GM13977 (cell line): ENCODE measurements at regions not wholly inside any gene's neighbourhood (a gene's known extent, or its start where the extent isn't known, plus 50 kb on each side); places are given as distances from the start of the nearest gene placed in this dataset.

Experiments
- DNase-seq: peaks from one replicate; pipeline ENCODE4 v3.0.0; 2012; ENCODE audit warnings: low spot score
- in situ Hi-C: fragments of 300-500 bp; cut with MboI; formaldehyde crosslinking; loops from one replicate; pipeline ENCODE4 v1.12.0; 2022; ENCODE audit warnings: low sequenced_read_pairs, low pct_unique_long_range_greater_than_20kb, mixed read lengths, inconsistent platforms; ENCODE audit not compliant: unreplicated experiment
- TF ChIP-seq, protein P1 (sequence below): IDR thresholded peaks from 2 replicates; pipeline ENCODE4 v1.5.1; 2012; ENCODE audit warnings: mild to moderate bottlenecking, control low read depth; ENCODE audit not compliant: insufficient read depth; ENCODE audit errors: extremely low read depth, missing control alignments

DNA sequence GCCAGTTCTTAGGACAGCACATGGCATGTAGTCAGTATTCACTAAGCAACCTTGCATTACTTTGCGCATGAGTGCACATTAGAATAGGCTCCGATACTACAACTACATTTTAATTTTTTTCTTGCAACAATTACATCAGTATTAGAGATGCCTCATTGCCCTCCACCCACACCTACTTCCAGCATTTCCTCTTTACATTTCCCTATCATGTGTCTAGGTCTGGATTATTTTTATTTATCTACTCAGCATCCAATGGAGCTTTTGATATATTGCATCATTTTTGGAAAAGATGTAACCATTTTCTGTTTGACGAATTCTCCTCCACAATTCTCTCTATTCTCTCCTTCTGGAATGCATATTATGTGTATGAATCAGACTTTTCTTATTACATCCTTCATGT is 258.2 kb upstream of the GLI3 start:
- TF ChIP-seq, protein P1, sequence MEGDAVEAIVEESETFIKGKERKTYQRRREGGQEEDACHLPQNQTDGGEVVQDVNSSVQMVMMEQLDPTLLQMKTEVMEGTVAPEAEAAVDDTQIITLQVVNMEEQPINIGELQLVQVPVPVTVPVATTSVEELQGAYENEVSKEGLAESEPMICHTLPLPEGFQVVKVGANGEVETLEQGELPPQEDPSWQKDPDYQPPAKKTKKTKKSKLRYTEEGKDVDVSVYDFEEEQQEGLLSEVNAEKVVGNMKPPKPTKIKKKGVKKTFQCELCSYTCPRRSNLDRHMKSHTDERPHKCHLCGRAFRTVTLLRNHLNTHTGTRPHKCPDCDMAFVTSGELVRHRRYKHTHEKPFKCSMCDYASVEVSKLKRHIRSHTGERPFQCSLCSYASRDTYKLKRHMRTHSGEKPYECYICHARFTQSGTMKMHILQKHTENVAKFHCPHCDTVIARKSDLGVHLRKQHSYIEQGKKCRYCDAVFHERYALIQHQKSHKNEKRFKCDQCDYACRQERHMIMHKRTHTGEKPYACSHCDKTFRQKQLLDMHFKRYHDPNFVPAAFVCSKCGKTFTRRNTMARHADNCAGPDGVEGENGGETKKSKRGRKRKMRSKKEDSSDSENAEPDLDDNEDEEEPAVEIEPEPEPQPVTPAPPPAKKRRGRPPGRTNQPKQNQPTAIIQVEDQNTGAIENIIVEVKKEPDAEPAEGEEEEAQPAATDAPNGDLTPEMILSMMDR, result no peak
- no peak for DNase-seq
- in situ Hi-C loops, result no loop called here

DNA sequence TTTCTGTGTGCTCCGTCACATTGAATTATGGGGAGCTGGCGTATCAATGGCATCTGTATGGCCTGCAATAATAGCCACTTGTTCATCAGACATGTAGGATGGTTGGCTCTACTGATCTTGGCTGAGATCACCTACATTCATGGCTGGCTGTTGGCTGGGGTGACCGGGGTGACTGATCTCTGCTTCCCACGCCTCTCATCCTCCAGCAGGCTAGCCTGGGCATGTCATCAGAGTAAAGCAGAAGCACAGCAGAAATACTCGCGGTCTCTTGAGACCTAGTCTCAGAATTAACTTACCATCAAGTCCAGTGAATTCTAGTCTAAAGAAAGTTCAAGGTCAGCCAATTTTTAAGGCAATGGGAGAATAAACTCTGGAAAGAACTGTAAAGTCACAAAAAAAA is 257.7 kb upstream of the GLI3 start:
- DNase-seq, result no peak
- in situ Hi-C loops, result no loop called here
- TF ChIP-seq, protein P1, result no peak

DNA sequence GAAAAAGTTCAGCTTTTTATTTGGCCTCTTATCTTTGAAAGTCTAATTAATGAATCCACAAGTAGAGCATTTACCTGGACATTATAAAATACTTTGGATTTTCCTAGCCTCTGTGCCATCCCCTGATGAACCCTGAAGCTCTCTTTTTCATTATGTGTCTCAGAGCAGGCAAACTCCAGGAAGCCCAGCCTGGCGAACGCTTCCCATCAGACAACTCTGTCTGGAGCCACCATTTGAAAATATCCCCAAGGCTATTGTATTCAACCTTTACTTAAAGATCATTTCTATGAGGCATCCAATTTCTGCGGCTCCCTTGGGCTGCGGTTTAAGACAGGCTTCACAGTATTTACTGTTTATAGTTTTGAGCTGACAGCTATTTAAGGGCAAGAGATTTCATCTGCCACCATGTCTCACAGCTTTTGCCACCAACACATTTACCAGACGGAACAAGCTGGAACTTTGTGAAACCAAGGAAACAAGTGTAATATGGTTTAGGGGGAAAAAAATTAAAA is 257.2 kb upstream of the GLI3 start:
- in situ Hi-C loops, result no loop called here
- TF ChIP-seq, protein P1, result no peak
- DNase-seq, result no peak

DNA sequence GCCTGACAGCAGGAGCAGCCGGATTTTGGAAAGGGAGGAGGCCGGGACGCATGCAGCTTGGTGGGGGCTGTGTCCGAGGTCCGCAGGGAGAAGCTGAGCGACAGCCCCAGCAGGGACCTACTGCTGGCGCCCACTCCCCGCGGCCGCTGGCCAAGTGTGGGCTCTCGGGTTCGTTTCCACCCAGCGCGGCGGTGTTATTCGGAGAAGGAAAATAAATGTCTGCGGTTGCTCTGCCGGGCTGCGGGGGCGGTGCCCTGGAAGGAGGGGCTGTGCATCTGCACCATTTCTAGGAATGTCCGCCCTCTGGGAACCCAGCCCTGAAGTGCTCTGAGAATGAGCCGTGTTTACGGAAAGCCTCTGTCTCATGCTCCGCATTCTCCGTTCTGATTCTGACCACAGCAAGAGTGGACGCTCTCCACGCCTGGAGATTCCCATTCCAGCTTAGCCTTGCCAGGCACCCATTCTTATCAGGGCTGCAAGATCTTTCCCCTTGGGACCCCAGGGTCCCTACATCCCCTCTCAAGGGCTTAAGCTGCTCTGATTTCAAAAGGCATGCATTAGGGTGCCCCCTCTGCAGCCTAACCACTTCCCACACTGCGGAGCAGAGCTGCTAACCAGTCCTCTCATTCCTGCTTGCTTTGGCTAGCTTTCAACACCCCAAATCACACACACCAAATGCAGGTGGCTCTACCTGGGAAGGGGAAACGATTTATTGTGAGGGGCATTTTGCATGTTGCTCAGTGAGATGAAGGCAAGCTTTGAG is 256.6 kb upstream of the GLI3 start:
- TF ChIP-seq, protein P1, result no peak
- no peak for DNase-seq

DNA sequence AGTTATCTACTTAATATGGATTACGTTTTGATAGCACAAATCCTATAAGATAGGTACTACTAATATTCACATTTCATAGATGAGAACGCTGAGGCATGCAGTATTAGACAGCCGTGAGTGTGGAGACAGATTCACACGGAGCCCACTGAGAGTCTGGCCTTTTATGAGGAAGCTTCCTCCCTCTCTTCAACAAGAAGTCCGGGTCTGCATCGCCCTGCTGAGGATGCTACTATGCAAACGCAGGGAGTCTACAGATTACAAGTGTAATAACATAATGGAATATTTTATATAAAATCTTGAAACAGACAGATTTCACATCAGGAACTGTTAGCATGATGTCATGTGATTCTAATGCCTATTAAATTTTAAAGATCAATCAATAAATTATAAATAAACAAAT is 255.9 kb upstream of the GLI3 start:
- TF ChIP-seq, protein P1, result no peak
- DNase-seq, result no peak
- in situ Hi-C loops, result no loop called here

More for the DNA sequence above, 256.6 kb upstream of the GLI3 start:
- in situ Hi-C loops, result no loop called here

DNA sequence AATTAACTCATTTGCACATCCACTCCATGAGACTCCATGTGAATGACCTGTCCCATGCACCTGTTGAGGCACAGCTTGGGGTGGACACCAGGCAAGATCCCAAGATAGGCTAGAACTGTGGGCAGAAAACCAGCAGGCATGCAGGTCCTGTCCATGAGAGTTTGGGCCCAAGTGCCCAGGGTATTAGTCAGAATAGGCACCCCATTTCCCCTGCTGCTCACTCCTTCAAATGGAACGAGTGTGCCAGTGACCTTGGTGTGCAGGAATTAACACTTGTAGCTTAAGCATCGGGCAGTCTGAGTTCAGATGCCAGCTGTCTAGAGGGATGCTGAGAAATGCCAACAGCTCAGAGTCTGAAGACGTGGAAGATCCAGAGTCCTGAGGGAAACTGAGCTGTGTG is 254.1 kb upstream of the GLI3 start:
- in situ Hi-C loops, result no loop called here
- no peak for DNase-seq
- TF ChIP-seq, protein P1, result no peak
